Forelimb muscle (tissue), 1 donor: ENCODE measurements at regions not wholly inside any gene's neighbourhood (a gene's known extent, or its start where the extent isn't known, plus 50 kb on each side); places are given as distances from the start of the nearest gene placed in this dataset.
"Not testable (repeated sequence)": the region's sequence is repeated elsewhere in the genome, so short reads cannot be mapped to it uniquely, and the experiment has no call there.

ENCODE experiments used
- DNase-seq: peaks from one replicate; pipeline ENCODE4 v3.0.0-alpha.2; 2013; ENCODE audit warnings: low read depth

GRCh38 chr12:131475012-131475411, 235.9 kb upstream of the SFSWAP start:
- not testable (repeated sequence) for DNase-seq

GRCh38 chr12:131477613-131478012, 233.3 kb upstream of the SFSWAP start:
- no peak for DNase-seq

- DNase-seq = no peak
Measured at GRCh38 chr12:131478468-131478867, 232.4 kb upstream of the SFSWAP start.

GRCh38 chr12:131482199-131482598, 228.7 kb upstream of the SFSWAP start:
- DNase-seq = no peak

GRCh38 chr12:131482686-131483085, 228.2 kb upstream of the SFSWAP start:
- DNase-seq = no peak

GRCh38 chr12:131486451-131487230, 224.2 kb upstream of the SFSWAP start:
- no peak for DNase-seq

GRCh38 chr12:131487388-131488124, 223.3 kb upstream of the SFSWAP start:
- DNase-seq = no peak

GRCh38 chr12:131489718-131490117, 221.2 kb upstream of the SFSWAP start:
- DNase-seq = no peak

GRCh38 chr12:131491155-131491554, 219.7 kb upstream of the SFSWAP start:
- DNase-seq = no peak

- DNase-seq = peak; percentile 20
Measured at GRCh38 chr12:131491916-131492490, 218.9 kb upstream of the SFSWAP start.

GRCh38 chr12:131493068-131493826, 217.6 kb upstream of the SFSWAP start:
- DNase-seq = no peak

- no peak for DNase-seq
Measured at GRCh38 chr12:131494216-131494615, 216.7 kb upstream of the SFSWAP start.

- no peak for DNase-seq
Measured at GRCh38 chr12:131494741-131495524, 216.0 kb upstream of the SFSWAP start.

- no peak for DNase-seq
Measured at GRCh38 chr12:131497966-131498365, 212.9 kb upstream of the SFSWAP start.

GRCh38 chr12:131499160-131499863, 211.6 kb upstream of the SFSWAP start:
- DNase-seq = no peak

GRCh38 chr12:131499864-131500190, 211.1 kb upstream of the SFSWAP start:
- no peak for DNase-seq

GRCh38 chr12:131500564-131500963, 210.3 kb upstream of the SFSWAP start:
- no peak for DNase-seq

- no peak for DNase-seq
Measured at GRCh38 chr12:131505561-131505960, 205.3 kb upstream of the SFSWAP start.

GRCh38 chr12:131506426-131506825, 204.5 kb upstream of the SFSWAP start:
- DNase-seq = no peak

GRCh38 chr12:131507094-131507493, 203.8 kb upstream of the SFSWAP start:
- DNase-seq = no peak

- DNase-seq = no peak
Measured at GRCh38 chr12:131507881-131508280, 203.0 kb upstream of the SFSWAP start.
